Mucosa of descending colon (tissue), 3 donors: ENCODE measurements at regions not wholly inside any gene's neighbourhood (a gene's known extent, or its start where the extent isn't known, plus 50 kb on each side); places are given as distances from the start of the nearest gene placed in this dataset.
"Not testable (repeated sequence)": the region's sequence is repeated elsewhere in the genome, so short reads cannot be mapped to it uniquely, and the experiment has no call there.

Source experiments
- ATAC-seq: fragments of 200-7000 bp; cut with Tn5 transposase; one replicate; pipeline ENCODE4 v1.9.1; 2020; ENCODE audit warnings: mild to moderate bottlenecking, moderate library complexity
- DNase-seq, 3 donors: peaks; one replicate each; pipeline ENCODE4 v3.0.0-alpha.2; 2020
- H3K36me3 ChIP-seq: fragments of 200-600 bp; one replicate; pipeline ENCODE4 v1.8.0; 2021; ENCODE audit warnings: low read depth, mild to moderate bottlenecking
- H3K4me1 ChIP-seq: fragments of 200-600 bp; one replicate; pipeline ENCODE4 v1.8.0; 2021; ENCODE audit warnings: low read depth, mild to moderate bottlenecking
- H3K4me3 ChIP-seq: fragments of 200-600 bp; one replicate; pipeline ENCODE4 v1.8.0; 2021; ENCODE audit warnings: mild to moderate bottlenecking
- H3K9me3 ChIP-seq: fragments of 200-600 bp; one replicate; pipeline ENCODE4 v1.8.0; 2021; ENCODE audit warnings: mild to moderate bottlenecking
- intact Hi-C, 2 donors: fragments of 100-400 bp; cut with DNase I in 1 of 2; cut with micrococcal nuclease in 1 of 2; formaldehyde crosslinking; loops; one replicate each; pipeline versions ENCODE4 v1.11.0 to v1.11.1; 2022; cut with DNase I, micrococcal nuclease
- TF ChIP-seq, protein P1 (sequence below): fragments of 200-600 bp; IDR thresholded peaks from one replicate; pipeline ENCODE4 v1.8.0; 2022; ENCODE audit warnings: antibody characterized with exemption, mild to moderate bottlenecking
- donor health status: DM: no; HTN: no; CAD: no; lungs with moderate emphysema.
- donor health status: DM: no; HTN: no; CAD: no.
- donor health status: DM: no; HTN: yes; CAD: no.

DNA sequence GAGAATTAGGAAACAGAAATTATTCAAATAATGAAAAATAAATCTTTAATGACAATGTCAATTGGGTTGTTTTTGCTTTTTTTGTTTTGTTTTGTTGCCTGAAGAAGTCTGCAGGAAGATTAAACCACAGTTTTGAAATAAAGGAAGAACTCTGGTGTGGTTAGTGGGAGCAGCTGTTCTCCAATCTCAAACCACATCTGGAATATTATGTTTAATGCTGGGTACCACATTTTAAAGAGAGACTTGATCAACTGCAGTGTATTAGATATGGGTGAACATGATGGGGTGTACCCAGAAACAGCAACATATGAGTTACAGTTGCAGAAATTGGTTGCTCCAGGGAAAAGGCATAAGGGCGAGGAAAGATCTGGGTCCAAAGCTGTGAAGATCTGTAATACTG, 171.2 kb upstream of the RPL34 start:
- TF ChIP-seq, protein P1, sequence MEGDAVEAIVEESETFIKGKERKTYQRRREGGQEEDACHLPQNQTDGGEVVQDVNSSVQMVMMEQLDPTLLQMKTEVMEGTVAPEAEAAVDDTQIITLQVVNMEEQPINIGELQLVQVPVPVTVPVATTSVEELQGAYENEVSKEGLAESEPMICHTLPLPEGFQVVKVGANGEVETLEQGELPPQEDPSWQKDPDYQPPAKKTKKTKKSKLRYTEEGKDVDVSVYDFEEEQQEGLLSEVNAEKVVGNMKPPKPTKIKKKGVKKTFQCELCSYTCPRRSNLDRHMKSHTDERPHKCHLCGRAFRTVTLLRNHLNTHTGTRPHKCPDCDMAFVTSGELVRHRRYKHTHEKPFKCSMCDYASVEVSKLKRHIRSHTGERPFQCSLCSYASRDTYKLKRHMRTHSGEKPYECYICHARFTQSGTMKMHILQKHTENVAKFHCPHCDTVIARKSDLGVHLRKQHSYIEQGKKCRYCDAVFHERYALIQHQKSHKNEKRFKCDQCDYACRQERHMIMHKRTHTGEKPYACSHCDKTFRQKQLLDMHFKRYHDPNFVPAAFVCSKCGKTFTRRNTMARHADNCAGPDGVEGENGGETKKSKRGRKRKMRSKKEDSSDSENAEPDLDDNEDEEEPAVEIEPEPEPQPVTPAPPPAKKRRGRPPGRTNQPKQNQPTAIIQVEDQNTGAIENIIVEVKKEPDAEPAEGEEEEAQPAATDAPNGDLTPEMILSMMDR = no peak
- no peaks in the 10 kb centered on the region for H3K36me3 ChIP-seq
- intact Hi-C loops = no loop called here
- H3K4me3 ChIP-seq = no peak overlapping the region
- DNase-seq (no peak), ATAC-seq (no peak)
- H3K9me3 ChIP-seq = no peaks in the 10 kb centered on the region
- H3K4me1 ChIP-seq = no peaks in the 10 kb centered on the region

DNA sequence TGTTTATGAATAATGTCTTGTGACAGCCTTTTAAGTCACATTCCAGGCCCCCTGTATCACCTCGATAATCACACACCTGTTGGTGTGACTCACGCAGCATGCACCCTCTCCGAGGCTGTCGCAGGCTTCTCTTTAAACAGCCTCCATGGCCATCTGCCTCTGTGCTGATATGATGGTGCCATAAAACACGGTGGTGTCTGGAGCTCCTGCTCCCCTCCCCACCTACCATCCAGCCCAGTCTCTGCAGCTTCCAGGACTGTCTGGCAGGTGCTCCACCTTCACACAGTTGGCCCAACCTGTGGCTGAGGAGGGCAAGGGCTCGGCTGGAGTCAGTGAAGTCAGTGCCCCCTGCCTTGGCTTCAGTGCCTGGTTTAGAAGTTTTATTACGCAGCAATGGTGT, 173.8 kb upstream of the RPL34 start:
- H3K4me3 ChIP-seq = no peak overlapping the region
- no peaks in the 10 kb centered on the region for H3K9me3 ChIP-seq
- ATAC-seq (peak; percentile 97), DNase-seq (peak; percentile 46 to 60 (median 51))
- intact Hi-C loops = no loop called here
- no peaks in the 10 kb centered on the region for H3K36me3 ChIP-seq
- TF ChIP-seq, protein P1 = no peak
- H3K4me1 ChIP-seq = no peaks in the 10 kb centered on the region

DNA sequence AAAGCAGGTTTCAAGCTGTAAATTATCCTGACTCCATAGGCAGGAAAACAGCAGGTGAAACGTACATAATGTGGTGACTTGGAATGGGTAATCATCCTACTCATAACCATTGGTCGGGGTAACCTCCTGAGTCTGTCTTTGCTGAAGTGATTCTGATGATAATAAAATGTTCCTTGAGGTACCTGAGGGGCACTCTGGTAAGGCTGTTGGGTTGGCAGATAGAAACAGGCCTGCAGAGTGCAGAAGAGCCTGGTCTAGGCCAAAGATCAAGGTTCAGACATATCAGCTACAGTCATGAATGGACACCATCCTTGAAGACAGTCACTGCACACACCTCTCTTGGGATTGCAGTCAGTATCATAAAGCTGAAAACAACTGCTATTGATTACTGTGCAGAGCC, 174.7 kb upstream of the RPL34 start:
- H3K4me3 ChIP-seq = no peak overlapping the region
- no peaks in the 10 kb centered on the region for H3K36me3 ChIP-seq
- no peaks in the 10 kb centered on the region for H3K9me3 ChIP-seq
- TF ChIP-seq, protein P1 = no peak
- no peaks in the 10 kb centered on the region for H3K4me1 ChIP-seq
- intact Hi-C loops = no loop called here
- no peak for DNase-seq
- peak; percentile 24 for ATAC-seq

DNA sequence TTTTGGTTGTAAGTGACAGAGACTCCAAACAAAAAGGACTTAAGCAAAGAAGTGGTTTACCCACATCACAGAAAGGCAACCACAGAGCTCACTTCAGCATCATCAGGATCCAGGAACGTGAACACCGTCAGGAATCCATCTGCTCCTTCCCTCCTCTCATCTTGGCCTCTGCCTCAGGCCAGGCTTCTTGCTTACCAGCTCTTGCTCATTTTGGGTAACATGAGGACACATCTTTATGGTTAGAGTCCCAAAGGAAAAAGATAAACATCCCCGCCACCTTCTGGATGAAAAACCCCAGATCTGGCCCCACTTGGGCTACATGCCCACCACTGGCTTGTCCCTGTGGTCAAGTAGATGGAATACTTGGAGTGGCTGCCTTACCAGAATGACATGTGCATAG, 176.8 kb upstream of the RPL34 start:
- no peaks in the 10 kb centered on the region for H3K36me3 ChIP-seq
- TF ChIP-seq, protein P1 = no peak
- DNase-seq (no peak), ATAC-seq (no peak)
- no peak overlapping the region for H3K4me3 ChIP-seq
- no peaks in the 10 kb centered on the region for H3K4me1 ChIP-seq
- no peaks in the 10 kb centered on the region for H3K9me3 ChIP-seq
- intact Hi-C loops = no loop called here

DNA sequence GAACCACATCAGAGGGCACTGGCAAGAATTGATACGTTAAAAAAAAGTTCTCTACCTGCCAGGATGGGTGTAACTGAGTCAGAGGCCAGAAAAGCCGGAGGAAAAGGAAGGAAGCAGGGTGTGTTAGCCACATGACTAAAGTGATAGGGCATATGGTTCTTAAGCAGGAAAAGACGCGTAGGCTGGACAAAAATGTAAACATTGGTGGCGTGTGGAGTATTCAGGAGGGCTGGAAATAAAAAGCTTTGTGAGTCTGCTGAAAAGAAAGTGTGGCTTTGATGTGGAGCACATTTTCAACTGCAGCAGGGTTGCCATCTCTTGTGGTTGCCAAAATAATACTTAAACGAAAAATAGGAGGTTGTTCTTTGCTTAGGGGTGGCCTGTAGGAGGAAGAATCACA, 186.5 kb upstream of the RPL34 start:
- H3K4me3 ChIP-seq = no peak overlapping the region
- intact Hi-C loops = no loop called here
- DNase-seq (peak in 1 of 3 donors; percentile 24), ATAC-seq (peak; percentile 87)
- no peaks in the 10 kb centered on the region for H3K9me3 ChIP-seq
- no peaks in the 10 kb centered on the region for H3K4me1 ChIP-seq
- TF ChIP-seq, protein P1 = no peak
- no peaks in the 10 kb centered on the region for H3K36me3 ChIP-seq

DNA sequence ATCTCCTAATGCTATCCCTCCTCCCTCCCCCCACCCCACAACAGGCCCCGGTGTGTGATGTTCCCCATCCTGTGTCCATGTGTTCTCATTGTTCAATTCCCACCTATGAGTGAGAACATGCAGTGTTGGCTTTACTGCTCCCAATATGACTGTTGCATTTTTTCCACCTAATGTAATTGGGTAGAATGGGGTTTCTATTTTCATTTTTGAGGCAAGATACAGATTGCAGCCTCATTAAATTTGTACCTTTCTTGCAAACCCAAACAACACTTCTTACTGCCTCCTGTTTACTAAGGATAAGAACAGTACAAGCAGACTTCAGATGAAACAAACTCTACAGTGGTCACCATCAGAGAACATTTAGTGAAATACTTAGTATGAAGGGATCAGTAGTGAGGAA, 187.0 kb upstream of the RPL34 start:
- H3K36me3 ChIP-seq, ATAC-seq, H3K9me3 ChIP-seq, H3K4me3 ChIP-seq, intact Hi-C loops, DNase-seq, H3K4me1 ChIP-seq: not testable (repeated sequence)
